NCI-H82 treated with DMSO at 0.1 percent for 48 hours (cell line): ENCODE measurements at regions not wholly inside any gene's neighbourhood (a gene's known extent, or its start where the extent isn't known, plus 50 kb on each side); places are given as distances from the start of the nearest gene placed in this dataset.
A peak's percentile ranks its signal among the peaks of the same experiment; 100 is the strongest.
"Not testable (repeated sequence)": the region's sequence is repeated elsewhere in the genome, so short reads cannot be mapped to it uniquely, and the experiment has no call there.

Source experiments
- DNase-seq: peaks from one replicate; lab custom pipeline; 2025; ENCODE audit not compliant: unreplicated experiment; lab: John Stamatoyannopoulos, UW

- DNase-seq = no peak
Measured at GRCh38 chr1:224791362-224791941, 138.0 kb upstream of the DNAH14 start.

GRCh38 chr1:224795591-224795990, 133.9 kb upstream of the DNAH14 start:
- DNase-seq = no peak

- no peak for DNase-seq
Measured at GRCh38 chr1:224799083-224799482, 130.4 kb upstream of the DNAH14 start.

- DNase-seq = peak; percentile 8
Measured at GRCh38 chr1:224800486-224801119, 128.9 kb upstream of the DNAH14 start.

- no peak for DNase-seq
Measured at GRCh38 chr1:224801844-224802490, 127.5 kb upstream of the DNAH14 start.

GRCh38 chr1:224802617-224803016, 126.9 kb upstream of the DNAH14 start:
- no peak for DNase-seq

- no peak for DNase-seq
Measured at GRCh38 chr1:224804220-224804619, 125.3 kb upstream of the DNAH14 start.

GRCh38 chr1:224805889-224806288, 123.6 kb upstream of the DNAH14 start:
- DNase-seq = no peak

GRCh38 chr1:224809137-224809536, 120.3 kb upstream of the DNAH14 start:
- DNase-seq = no peak

- no peak for DNase-seq
Measured at GRCh38 chr1:224809613-224810012, 119.9 kb upstream of the DNAH14 start.

- no peak for DNase-seq
Measured at GRCh38 chr1:224811564-224811963, 117.9 kb upstream of the DNAH14 start.

- DNase-seq = no peak
Measured at GRCh38 chr1:224815647-224816046, 113.8 kb upstream of the DNAH14 start.

- no peak for DNase-seq
Measured at GRCh38 chr1:224816062-224816461, 113.4 kb upstream of the DNAH14 start.

GRCh38 chr1:224817382-224817781, 112.1 kb upstream of the DNAH14 start:
- no peak for DNase-seq

GRCh38 chr1:224819861-224820260, 109.6 kb upstream of the DNAH14 start:
- no peak for DNase-seq

- no peak for DNase-seq
Measured at GRCh38 chr1:224820341-224820740, 109.1 kb upstream of the DNAH14 start.

- DNase-seq = not testable (repeated sequence)
Measured at GRCh38 chr1:224821751-224822150, 107.7 kb upstream of the DNAH14 start.

GRCh38 chr1:224825525-224826000, 103.9 kb upstream of the DNAH14 start:
- no peak for DNase-seq

GRCh38 chr1:224828691-224829090, 100.8 kb upstream of the DNAH14 start:
- DNase-seq = no peak

GRCh38 chr1:224831501-224831900, 98.0 kb upstream of the DNAH14 start:
- DNase-seq = no peak

GRCh38 chr1:224839648-224840300, 89.7 kb upstream of the DNAH14 start:
- DNase-seq = not testable (repeated sequence)

GRCh38 chr1:224841803-224842202, 87.7 kb upstream of the DNAH14 start:
- not testable (repeated sequence) for DNase-seq
